WERI-Rb-1 (cell line): ENCODE measurements at regions not wholly inside any gene's neighbourhood (a gene's known extent, or its start where the extent isn't known, plus 50 kb on each side); places are given as distances from the start of the nearest gene placed in this dataset.

Experiments
- DNase-seq: peaks from one replicate; pipeline ENCODE4 v3.0.0-alpha.2; 2020
- H3K27ac ChIP-seq: fragments of 250-450 bp; sonication (Bioruptor Pico); 2 replicates; pipeline ENCODE4 v1.5.1; 2020; ENCODE audit warnings: mild to moderate bottlenecking, moderate library complexity
- H3K27me3 ChIP-seq: fragments of 250-450 bp; sonication (Bioruptor Pico); 2 replicates; pipeline ENCODE4 v1.5.1; 2021; ENCODE audit warnings: mild to moderate bottlenecking, low read depth, moderate library complexity; ENCODE audit not compliant: insufficient read depth, severe bottlenecking
- H3K36me3 ChIP-seq: fragments of 250-450 bp; sonication (Bioruptor Pico); 2 replicates; pipeline ENCODE4 v1.5.1; 2020; ENCODE audit warnings: mild to moderate bottlenecking, moderate library complexity
- H3K4me3 ChIP-seq: 2 replicates; pipeline ENCODE4 v1.5.1; 2011; ENCODE audit warnings: low read depth, mild to moderate bottlenecking, control low read depth, low read length
- H3K9me3 ChIP-seq: fragments of 250-450 bp; sonication (Bioruptor Pico); 2 replicates; pipeline ENCODE4 v1.5.1; 2021; ENCODE audit warnings: mild to moderate bottlenecking, moderate library complexity; ENCODE audit not compliant: severe bottlenecking
- CTCF ChIP-seq: IDR thresholded peaks from 2 replicates; pipeline ENCODE4 v1.5.1; 2011; ENCODE audit warnings: low read depth, mild to moderate bottlenecking, control low read depth, inconsistent platforms, low read length

DNA sequence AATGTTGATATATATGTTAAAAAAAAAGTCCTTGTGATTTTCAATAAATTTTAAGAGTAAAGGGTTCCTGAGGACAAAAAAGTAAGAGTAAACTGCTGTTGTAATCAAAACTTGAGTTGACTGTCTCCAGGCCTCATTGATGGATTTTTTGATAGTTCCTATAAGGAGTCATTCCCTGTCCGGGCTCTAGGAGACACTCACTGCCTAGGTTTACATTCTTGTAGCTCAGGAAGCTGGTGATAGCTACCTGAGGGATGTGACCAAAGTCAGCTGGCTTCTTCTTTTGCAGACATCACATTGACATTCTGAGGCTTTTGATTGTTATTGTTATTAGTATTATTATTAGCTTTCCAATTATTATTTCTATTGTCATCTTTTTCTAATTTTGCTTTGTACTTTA is 116.5 kb upstream of the FBXL7 start:
- no peak overlapping the region for H3K4me3 ChIP-seq
- H3K36me3 ChIP-seq: no peaks in the 10 kb centered on the region
- no peaks in the 10 kb centered on the region for H3K9me3 ChIP-seq
- H3K27me3 ChIP-seq: no peaks in the 10 kb centered on the region
- peak; percentile 75 for TF ChIP-seq CTCF
- peak; percentile 47 for DNase-seq
- H3K27ac ChIP-seq: no peak overlapping the region

GRCh38 chr5:15383021-15383420 is 117.0 kb upstream of the FBXL7 start:
- TF ChIP-seq CTCF: no peak
- DNase-seq: no peak
- no peaks in the 10 kb centered on the region for H3K27me3 ChIP-seq
- H3K9me3 ChIP-seq: no peaks in the 10 kb centered on the region
- H3K4me3 ChIP-seq: no peak overlapping the region
- H3K27ac ChIP-seq: no peak overlapping the region
- no peaks in the 10 kb centered on the region for H3K36me3 ChIP-seq

- TF ChIP-seq CTCF: no peak
- Histone ChIP-seq H3K36me3 (no peaks in the 10 kb centered on the region), H3K27me3 (no peaks in the 10 kb centered on the region), H3K27ac (no peak overlapping the region), H3K4me3 (no peak overlapping the region), H3K9me3 (no peaks in the 10 kb centered on the region)
- no peak for DNase-seq
Observed at GRCh38 chr5:15377573-15378340, 122.2 kb upstream of the FBXL7 start.

GRCh38 chr5:15376803-15377202 is 123.2 kb upstream of the FBXL7 start:
- Histone ChIP-seq H3K9me3 (no peaks in the 10 kb centered on the region), H3K4me3 (no peak overlapping the region), H3K36me3 (no peaks in the 10 kb centered on the region), H3K27me3 (no peaks in the 10 kb centered on the region), H3K27ac (no peak overlapping the region)
- no peak for TF ChIP-seq CTCF
- no peak for DNase-seq

GRCh38 chr5:15376088-15376487 is 123.9 kb upstream of the FBXL7 start:
- no peak for TF ChIP-seq CTCF
- Histone ChIP-seq H3K4me3 (no peak overlapping the region), H3K27ac (no peak overlapping the region), H3K27me3 (no peaks in the 10 kb centered on the region), H3K9me3 (no peaks in the 10 kb centered on the region), H3K36me3 (no peaks in the 10 kb centered on the region)
- no peak for DNase-seq

DNA sequence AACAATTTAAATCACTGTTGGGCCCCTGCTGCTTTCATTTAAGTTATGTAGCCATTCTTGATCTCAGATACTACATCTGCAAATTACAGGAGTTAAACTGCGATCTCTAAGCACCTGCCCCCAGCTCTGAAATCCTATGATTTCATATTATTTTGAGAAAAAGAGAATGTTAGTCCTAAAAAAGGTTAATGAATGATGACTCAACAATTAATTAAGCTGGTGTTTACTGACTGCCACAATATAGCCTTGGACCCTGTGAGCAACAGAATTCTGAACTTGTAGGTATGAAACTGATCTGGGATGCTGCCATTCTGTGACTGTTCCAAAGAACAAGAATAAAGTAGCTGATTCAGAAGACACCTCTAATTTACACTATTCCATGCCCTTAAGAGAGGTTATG is 124.4 kb upstream of the FBXL7 start:
- no peak overlapping the region for H3K27ac ChIP-seq
- H3K27me3 ChIP-seq: no peaks in the 10 kb centered on the region
- no peaks in the 10 kb centered on the region for H3K9me3 ChIP-seq
- DNase-seq: no peak
- no peak overlapping the region for H3K4me3 ChIP-seq
- TF ChIP-seq CTCF: no peak
- no peaks in the 10 kb centered on the region for H3K36me3 ChIP-seq
